Uterus (tissue), 3 donors: ENCODE measurements at regions not wholly inside any gene's neighbourhood (a gene's known extent, or its start where the extent isn't known, plus 50 kb on each side); places are given as distances from the start of the nearest gene placed in this dataset.

ENCODE experiments used
- DNase-seq, 2 donors: peaks; one replicate each; pipeline ENCODE4 v3.0.0-alpha.2; 2019 to 2020
- H3K27ac ChIP-seq, 2 donors: fragments of 200-600 bp; sonication (generic); 1 replicate in 1 of 2; 2 replicates in 1 of 2; pipeline ENCODE4 v1.5.1; 2016 to 2018
- H3K27me3 ChIP-seq, 2 donors: fragments of 200-600 bp; sonication (generic); one replicate each; pipeline ENCODE4 v1.5.1; 2018 to 2019; ENCODE audit warnings: control low read depth in 1 of 2
- H3K36me3 ChIP-seq, 2 donors: fragments of 200-600 bp; sonication (generic); one replicate each; pipeline ENCODE4 v1.5.1; 2019; ENCODE audit warnings: control low read depth in 1 of 2
- H3K4me1 ChIP-seq, 2 donors: fragments of 200-600 bp; sonication (generic); one replicate each; pipeline ENCODE4 v1.5.1; 2018 to 2019; ENCODE audit warnings: control low read depth in 1 of 2
- H3K4me3 ChIP-seq, 2 donors: fragments of 200-600 bp; sonication (generic); 1 replicate in 1 of 2; 2 replicates in 1 of 2; pipeline ENCODE4 v1.5.1; 2018 to 2019; ENCODE audit warnings: mild to moderate bottlenecking in 1 of 2
- H3K9me3 ChIP-seq, 2 donors: fragments of 200-600 bp; sonication (generic); one replicate each; pipeline ENCODE4 v1.5.1; 2019; ENCODE audit warnings: control low read depth in 1 of 2
- CTCF ChIP-seq, 4 experiments: fragments of 200-600 bp in 2 of 4; fragments of 450-650 bp in 2 of 4; sonication (generic) in 2 of 4; IDR thresholded peaks; one replicate each; pipeline ENCODE4 v1.5.1; 2016 to 2019; ENCODE audit warnings: antibody characterized with exemption in 4 of 4, mild to moderate bottlenecking in 2 of 4, moderate library complexity in 1 of 4
- POLR2A ChIP-seq, 2 donors: fragments of 450-650 bp; IDR thresholded peaks; one replicate each; pipeline ENCODE4 v1.6.1; 2016; ENCODE audit warnings: antibody characterized with exemption in 2 of 2, mild to moderate bottlenecking in 1 of 2, moderate library complexity in 1 of 2
- intact Hi-C: fragments of 100-400 bp; cut with DNase I; formaldehyde crosslinking; loops from one replicate; pipeline ENCODE4 v1.15.1; 2023; ENCODE audit warnings: low total_unique reads
- donor health status: DM: yes; HTN: yes; CAD: no.

GRCh38 chr2:225156853-225157451, 114.7 kb upstream of the DOCK10 start:
- H3K9me3 ChIP-seq = no peaks in the 10 kb centered on the region
- TF ChIP-seq CTCF (IDR thresholded peaks at IDR 0.05) = no peak
- no peak for TF ChIP-seq POLR2A (IDR thresholded peaks at IDR 0.05)
- no peaks in the 10 kb centered on the region for H3K4me1 ChIP-seq
- intact Hi-C loops = loop anchor here (2.0 kb wide), 1 partner anchor 14 kb away; no protein-coding TSS in a partner anchor
- no peaks in the 10 kb centered on the region for H3K27me3 ChIP-seq
- DNase-seq = no peak
- H3K4me3 ChIP-seq = no peak overlapping the region
- H3K27ac ChIP-seq = no peak overlapping the region
- H3K36me3 ChIP-seq = no peaks in the 10 kb centered on the region

- H3K36me3 ChIP-seq = no peaks in the 10 kb centered on the region
Measured at GRCh38 chr2:225140723-225141122, 98.5 kb upstream of the DOCK10 start.

GRCh38 chr2:225137971-225138370, 95.7 kb upstream of the DOCK10 start:
- TF ChIP-seq CTCF (IDR thresholded peaks at IDR 0.05) = no peak
- TF ChIP-seq POLR2A (IDR thresholded peaks at IDR 0.05) = no peak
- Histone ChIP-seq H3K36me3 (no peaks in the 10 kb centered on the region), H3K4me3 (no peak overlapping the region), H3K4me1 (no peaks in the 10 kb centered on the region), H3K27ac (no peak overlapping the region), H3K27me3 (no peaks in the 10 kb centered on the region), H3K9me3 (no peaks in the 10 kb centered on the region)
- intact Hi-C loops = no loop called here
- DNase-seq = no peak

More at GRCh38 chr2:225140723-225141122, 98.5 kb upstream of the DOCK10 start:
- no peak overlapping the region for H3K27ac ChIP-seq
- H3K4me1 ChIP-seq = no peaks in the 10 kb centered on the region
- no peaks in the 10 kb centered on the region for H3K9me3 ChIP-seq
- TF ChIP-seq CTCF (IDR thresholded peaks at IDR 0.05) (no peak), POLR2A (IDR thresholded peaks at IDR 0.05) (no peak)
- no peak overlapping the region for H3K4me3 ChIP-seq
- intact Hi-C loops = no loop called here
- no peak for DNase-seq
- H3K27me3 ChIP-seq = no peaks in the 10 kb centered on the region

- no peak for DNase-seq
- TF ChIP-seq CTCF (IDR thresholded peaks at IDR 0.05) (no peak), POLR2A (IDR thresholded peaks at IDR 0.05) (no peak)
- H3K36me3 ChIP-seq = no peaks in the 10 kb centered on the region
- no peaks in the 10 kb centered on the region for H3K9me3 ChIP-seq
- intact Hi-C loops = no loop called here
- H3K4me3 ChIP-seq = no peak overlapping the region
- no peaks in the 10 kb centered on the region for H3K27me3 ChIP-seq
- no peaks in the 10 kb centered on the region for H3K4me1 ChIP-seq
- H3K27ac ChIP-seq = no peak overlapping the region
Measured at GRCh38 chr2:225136552-225136951, 94.3 kb upstream of the DOCK10 start.

- Histone ChIP-seq H3K27ac (no peak overlapping the region), H3K36me3 (no peaks in the 10 kb centered on the region), H3K4me1 (no peaks in the 10 kb centered on the region), H3K27me3 (no peaks in the 10 kb centered on the region), H3K4me3 (no peak overlapping the region), H3K9me3 (no peaks in the 10 kb centered on the region)
- TF ChIP-seq CTCF (IDR thresholded peaks at IDR 0.05) (no peak), POLR2A (IDR thresholded peaks at IDR 0.05) (no peak)
- DNase-seq = no peak
- intact Hi-C loops = no loop called here
Measured at GRCh38 chr2:225131898-225132297, 89.6 kb upstream of the DOCK10 start.
